GM23338 (cell line): ENCODE measurements at regions not wholly inside any gene's neighbourhood (a gene's known extent, or its start where the extent isn't known, plus 50 kb on each side); places are given as distances from the start of the nearest gene placed in this dataset.

Source experiments
- ATAC-seq: fragments of 200-7000 bp; cut with Tn5 transposase; 3 replicates; pipeline ENCODE4 v1.9.1; 2020
- DNase-seq: peaks from one replicate; pipeline ENCODE4 v3.0.0-alpha.2; 2015; ENCODE audit warnings: low spot score
- H2AFZ ChIP-seq: fragments of 200-600 bp; sonication (generic); 2 replicates; pipeline ENCODE4 v1.8.0; 2016; ENCODE audit warnings: antibody characterized with exemption, mild to moderate bottlenecking, moderate library complexity
- H3F3A ChIP-seq: fragments of 200-600 bp; sonication (generic); replicated peaks from 2 replicates; pipeline ENCODE4 v1.8.0; 2017; ENCODE audit warnings: antibody characterized with exemption, mixed run types, low read depth
- H3K27ac ChIP-seq: fragments of 200-600 bp; sonication (generic); 2 replicates; pipeline ENCODE4 v1.6.1; 2016; ENCODE audit warnings: low read depth
- H3K27me3 ChIP-seq: fragments of 200-600 bp; sonication (generic); 2 replicates; pipeline ENCODE4 v1.8.0; 2016; ENCODE audit warnings: mild to moderate bottlenecking, mixed run types, moderate library complexity; ENCODE audit not compliant: insufficient read depth
- H3K36me3 ChIP-seq: fragments of 200-600 bp; sonication (generic); 2 replicates; pipeline ENCODE4 v1.8.0; 2016; ENCODE audit warnings: mild to moderate bottlenecking; ENCODE audit not compliant: insufficient read depth
- H3K4me1 ChIP-seq: fragments of 200-600 bp; sonication (generic); 2 replicates; pipeline ENCODE4 v1.8.0; 2016; ENCODE audit warnings: mild to moderate bottlenecking, moderate library complexity; ENCODE audit not compliant: insufficient read depth
- H3K4me2 ChIP-seq: fragments of 200-600 bp; sonication (generic); 2 replicates; pipeline ENCODE4 v1.7.1; 2017; ENCODE audit warnings: mixed run types
- H3K4me3 ChIP-seq: fragments of 200-600 bp; sonication (generic); 2 replicates; pipeline ENCODE4 v1.6.1; 2016; ENCODE audit warnings: mixed run types
- H3K79me2 ChIP-seq: fragments of 200-600 bp; sonication (generic); replicated peaks from 2 replicates; pipeline ENCODE4 v1.8.0; 2017; ENCODE audit warnings: mild to moderate bottlenecking; ENCODE audit not compliant: insufficient read depth
- H3K9me2 ChIP-seq: fragments of 200-600 bp; sonication (generic); 2 replicates; pipeline ENCODE4 v1.8.0; 2017; ENCODE audit not compliant: insufficient read depth
- H4K20me1 ChIP-seq: fragments of 200-600 bp; sonication (generic); replicated peaks from 2 replicates; pipeline ENCODE4 v1.8.0; 2017; ENCODE audit warnings: mild to moderate bottlenecking; ENCODE audit not compliant: insufficient read depth
- H3K27ac Mint-ChIP-seq: 2 replicates; pipeline ENCODE4 v1.8.0; 2020; ENCODE audit warnings: inconsistent platforms, mild to moderate bottlenecking, moderate library complexity, mixed read lengths
- H3K27me3 Mint-ChIP-seq: 3 replicates; pipeline ENCODE4 v1.8.0; 2022; ENCODE audit warnings: low read depth, mild to moderate bottlenecking, moderate library complexity, mixed read lengths, inconsistent platforms; ENCODE audit not compliant: insufficient read depth, poor library complexity
- H3K36me3 Mint-ChIP-seq: 3 replicates; pipeline ENCODE4 v1.8.0; 2021; ENCODE audit warnings: low read depth, mild to moderate bottlenecking, inconsistent platforms, moderate library complexity, mixed read lengths
- H3K4me1 Mint-ChIP-seq: 3 replicates; pipeline ENCODE4 v1.8.0; 2020; ENCODE audit warnings: mild to moderate bottlenecking, inconsistent platforms, mixed read lengths
- H3K4me3 Mint-ChIP-seq: 3 replicates; pipeline ENCODE4 v1.8.0; 2021; ENCODE audit warnings: moderate library complexity, mild to moderate bottlenecking, inconsistent platforms, mixed read lengths
- H3K9me3 Mint-ChIP-seq: 3 replicates; pipeline ENCODE4 v1.8.0; 2020; ENCODE audit warnings: moderate library complexity, mild to moderate bottlenecking, inconsistent platforms, mixed read lengths
- CTCF ChIP-seq, 2 experiments: fragments of 200-600 bp in 1 of 2; sonication (generic) in 1 of 2; conservative IDR thresholded peaks; 2 replicates each; pipeline versions ENCODE4 v1.5.1 to v1.6.1; 2016 to 2017; ENCODE audit warnings: antibody characterized with exemption in 2 of 2, low read depth in 2 of 2, mild to moderate bottlenecking in 2 of 2, moderate library complexity in 1 of 2
- EZH2 ChIP-seq: fragments of 200-600 bp; sonication (generic); IDR thresholded peaks from one replicate; pipeline ENCODE4 v1.8.0; 2017; ENCODE audit warnings: antibody characterized with exemption, mild to moderate bottlenecking, low read depth; ENCODE audit not compliant: unreplicated experiment
- JUNB ChIP-seq: IDR thresholded peaks from one replicate; pipeline ENCODE4 v1.6.1; 2016; ENCODE audit warnings: antibody characterized with exemption; ENCODE audit not compliant: unreplicated experiment
- REST ChIP-seq: IDR thresholded peaks from one replicate; pipeline ENCODE4 v1.6.1; 2018; ENCODE audit warnings: antibody characterized with exemption; ENCODE audit not compliant: unreplicated experiment
- STAT1 ChIP-seq: IDR thresholded peaks from one replicate; pipeline ENCODE4 v1.6.1; 2016; ENCODE audit warnings: antibody characterized with exemption; ENCODE audit not compliant: unreplicated experiment
- ZNF114 ChIP-seq: fragments of 250-450 bp; sonication (Bioruptor Pico); IDR thresholded peaks from 2 replicates; pipeline ENCODE4 v1.5.0; 2020; ENCODE audit warnings: mild to moderate bottlenecking, moderate library complexity
- ZNF331 ChIP-seq: fragments of 250-450 bp; sonication (Bioruptor Pico); IDR thresholded peaks from 2 replicates; pipeline ENCODE4 v1.5.0; 2020; ENCODE audit warnings: low read depth, mild to moderate bottlenecking, moderate library complexity

- TF ChIP-seq ZNF114 (CRISPR knock-in tag): no peak
- TF ChIP-seq JUNB: no peak
- no peak for TF ChIP-seq EZH2
Observed at GRCh38 chr2:16614314-16614860, 51.2 kb downstream of the CYRIA start (continued).

- no peaks in the 10 kb centered on the region for H3K27me3 ChIP-seq
- Mint-ChIP-seq H3K4me3 (no peak overlapping the region), H3K9me3 (no peaks in the 10 kb centered on the region), H3K27me3 (peaks cover 2% of the 10 kb centered on the region), H3K4me1 (peaks cover 10% of the 10 kb centered on the region), H3K36me3 (no peaks in the 10 kb centered on the region), H3K27ac (no peak overlapping the region)
- no peak overlapping the region for H3K27ac ChIP-seq
- H4K20me1 ChIP-seq: no peaks in the 10 kb centered on the region
- H3K4me2 ChIP-seq: no peak overlapping the region
- no peaks in the 10 kb centered on the region; the same call in 1 of the 2 replicates for H3K4me1 ChIP-seq
- H3K36me3 ChIP-seq: no peaks in the 10 kb centered on the region
- ATAC-seq: no peak
- H2AFZ ChIP-seq: no peak overlapping the region
- no peaks in the 10 kb centered on the region for H3F3A ChIP-seq
- peaks cover 3% of the 10 kb centered on the region; the same call in 1 of the 2 replicates for H3K9me2 ChIP-seq
- peak; percentile 56 for DNase-seq
- TF ChIP-seq ZNF114 (CRISPR knock-in tag): no peak
- peak; percentile 66 to 70 for TF ChIP-seq CTCF (conservative IDR thresholded peaks at IDR 0.05; ENCODE audit: low read depth in 2 of 2)
- H3K79me2 ChIP-seq: no peaks in the 10 kb centered on the region
- H3K4me3 ChIP-seq: no peak overlapping the region
Observed at GRCh38 chr2:16613539-16614011, 52.1 kb downstream of the CYRIA start.

- 0 out of 2 replicates have a peak, but pooled peaks cover 3% of the 10 kb centered on the region for H3K4me1 ChIP-seq
- H3K79me2 ChIP-seq: no peaks in the 10 kb centered on the region
- Mint-ChIP-seq H3K4me3 (no peak overlapping the region), H3K27ac (no peak overlapping the region), H3K36me3 (no peaks in the 10 kb centered on the region), H3K4me1 (peaks cover 8% of the 10 kb centered on the region), H3K9me3 (no peaks in the 10 kb centered on the region), H3K27me3 (no peaks in the 10 kb centered on the region)
- TF ChIP-seq REST (no peak), STAT1 (no peak), ZNF331 (no peak)
- H3K4me3 ChIP-seq: no peak overlapping the region
- H3K36me3 ChIP-seq: no peaks in the 10 kb centered on the region
- no peak overlapping the region for H3K27ac ChIP-seq
- no peaks in the 10 kb centered on the region for H4K20me1 ChIP-seq
- no peaks in the 10 kb centered on the region for H3K27me3 ChIP-seq
- no peak overlapping the region for H2AFZ ChIP-seq
- H3K4me2 ChIP-seq: no peak overlapping the region
- ATAC-seq (no peak), DNase-seq (no peak)
- no peaks in the 10 kb centered on the region for H3F3A ChIP-seq
- H3K9me2 ChIP-seq: peaks cover 3% of the 10 kb centered on the region; the same call in 1 of the 2 replicates
Observed at GRCh38 chr2:16612490-16612889, 53.1 kb downstream of the CYRIA start.
